ENCODE measurements at regions not wholly inside any gene's neighbourhood (a gene's known extent, or its start where the extent isn't known, plus 50 kb on each side); places are given as distances from the start of the nearest gene placed in this dataset.
"Not testable (repeated sequence)": the region's sequence is repeated elsewhere in the genome, so short reads cannot be mapped to it uniquely, and the experiment has no call there.

- Histone ChIP-seq H3K27ac (ENCODE audit: low read depth in 1 of 2, low read length in 1 of 2) (no peak overlapping the region), H3K4me1 (ENCODE audit: control insufficient read depth in 2 of 2, insufficient read depth in 2 of 2, low read length in 2 of 2) (peaks cover 7 to 15% of the 10 kb centered on the region in 2 donors), H3K9me3 (ENCODE audit: control insufficient read depth in 2 of 2, insufficient read depth in 1 of 2, low read length in 1 of 2) (peaks cover 0 to 2% of the 10 kb centered on the region in 2 donors), H3K27me3 (ENCODE audit: control insufficient read depth in 2 of 2, insufficient read depth in 1 of 2, low read length in 1 of 2) (no peaks in the 10 kb centered on the region), H3K36me3 (ENCODE audit: control insufficient read depth in 2 of 2, insufficient read depth in 2 of 2, low read length in 1 of 2) (no peaks in the 10 kb centered on the region), H3K4me3 (ENCODE audit: low read length in 2 of 2) (no peak overlapping the region)
- no peak for DNase-seq (ENCODE audit: low read depth in 6 of 9, low spot score in 9 of 9)
- WGBS = 98% methylated on average over 2 of the region's 2 CpGs
Observed at GRCh38 chr11:14585438-14585837, 58.2 kb upstream of the PDE3B start.

GRCh38 chr11:14587258-14587657 is 56.3 kb upstream of the PDE3B start:
- H3K4me3 ChIP-seq (ENCODE audit: low read length in 2 of 2) = no peak overlapping the region
- 90% methylated on average over 2 of the region's 2 CpGs for WGBS
- no peaks in the 10 kb centered on the region for H3K36me3 ChIP-seq (ENCODE audit: control insufficient read depth in 2 of 2, insufficient read depth in 2 of 2, low read length in 1 of 2)
- no peak for DNase-seq (ENCODE audit: low read depth in 6 of 9, low spot score in 9 of 9)
- H3K27ac ChIP-seq (ENCODE audit: low read depth in 1 of 2, low read length in 1 of 2) = no peak overlapping the region
- H3K9me3 ChIP-seq (ENCODE audit: control insufficient read depth in 2 of 2, insufficient read depth in 1 of 2, low read length in 1 of 2) = peaks cover 0 to 2% of the 10 kb centered on the region in 2 donors
- H3K4me1 ChIP-seq (ENCODE audit: control insufficient read depth in 2 of 2, insufficient read depth in 2 of 2, low read length in 2 of 2) = peaks cover 7 to 15% of the 10 kb centered on the region in 2 donors
- no peaks in the 10 kb centered on the region for H3K27me3 ChIP-seq (ENCODE audit: control insufficient read depth in 2 of 2, insufficient read depth in 1 of 2, low read length in 1 of 2)

DNA sequence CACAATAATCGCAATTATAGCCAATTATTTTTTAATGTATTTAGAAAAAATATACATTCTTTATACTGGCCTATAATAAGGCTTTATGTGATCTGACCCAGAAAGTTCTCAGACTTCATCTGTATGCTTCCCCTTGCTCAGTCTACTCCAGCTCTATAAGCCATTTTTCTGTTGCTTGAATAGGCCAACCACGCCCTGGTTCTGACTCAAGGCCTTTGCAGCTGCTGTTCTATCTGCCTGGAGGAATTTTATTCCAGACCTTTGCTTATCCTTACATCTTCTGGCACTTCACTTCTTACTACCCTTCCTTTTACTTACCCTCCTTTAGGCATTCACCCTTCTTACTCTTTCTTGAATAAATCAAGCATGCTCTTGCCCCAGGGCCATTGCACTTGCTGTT is 54.9 kb upstream of the PDE3B start:
- no peak overlapping the region for H3K4me3 ChIP-seq (ENCODE audit: low read length in 2 of 2)
- H3K36me3 ChIP-seq (ENCODE audit: control insufficient read depth in 2 of 2, insufficient read depth in 2 of 2, low read length in 1 of 2) = no peaks in the 10 kb centered on the region
- peaks cover 0 to 2% of the 10 kb centered on the region in 2 donors for H3K9me3 ChIP-seq (ENCODE audit: control insufficient read depth in 2 of 2, insufficient read depth in 1 of 2, low read length in 1 of 2)
- H3K27me3 ChIP-seq (ENCODE audit: control insufficient read depth in 2 of 2, insufficient read depth in 1 of 2, low read length in 1 of 2) = no peaks in the 10 kb centered on the region
- H3K4me1 ChIP-seq (ENCODE audit: control insufficient read depth in 2 of 2, insufficient read depth in 2 of 2, low read length in 2 of 2) = peaks cover 2 to 6% of the 10 kb centered on the region in 2 donors
- no peak for DNase-seq (ENCODE audit: low read depth in 6 of 9, low spot score in 9 of 9)
- WGBS = 95% methylated on average over 2 of the region's 2 CpGs
- no peak overlapping the region for H3K27ac ChIP-seq (ENCODE audit: low read depth in 1 of 2, low read length in 1 of 2)

DNA sequence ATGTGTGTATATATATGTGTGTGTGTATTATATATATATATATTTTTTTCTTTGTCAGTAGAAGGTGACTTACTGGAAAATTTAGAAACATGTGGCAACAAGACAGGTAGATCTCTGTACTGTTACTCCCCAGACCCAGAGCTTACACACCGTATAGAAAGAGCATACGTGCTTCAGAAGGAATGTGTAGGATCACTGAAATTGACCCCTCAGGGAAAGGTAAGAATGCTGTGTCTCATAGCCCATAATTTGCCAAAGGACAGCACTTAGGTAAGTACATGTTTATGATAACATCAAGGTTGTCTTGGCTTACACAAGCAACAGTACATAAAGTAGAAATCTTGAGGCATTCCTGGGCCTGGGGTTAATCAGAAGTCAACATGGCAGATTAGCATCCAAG is 54.2 kb upstream of the PDE3B start:
- H3K4me1 ChIP-seq (ENCODE audit: control insufficient read depth in 2 of 2, insufficient read depth in 2 of 2, low read length in 2 of 2) = peaks cover 0 to 3% of the 10 kb centered on the region in 2 donors
- no peak for DNase-seq (ENCODE audit: low read depth in 6 of 9, low spot score in 9 of 9)
- WGBS = 93% methylated on average over 2 of the region's 2 CpGs
- H3K36me3 ChIP-seq (ENCODE audit: control insufficient read depth in 2 of 2, insufficient read depth in 2 of 2, low read length in 1 of 2) = no peaks in the 10 kb centered on the region
- no peaks in the 10 kb centered on the region for H3K27me3 ChIP-seq (ENCODE audit: control insufficient read depth in 2 of 2, insufficient read depth in 1 of 2, low read length in 1 of 2)
- H3K27ac ChIP-seq (ENCODE audit: low read depth in 1 of 2, low read length in 1 of 2) = no peak overlapping the region
- H3K9me3 ChIP-seq (ENCODE audit: control insufficient read depth in 2 of 2, insufficient read depth in 1 of 2, low read length in 1 of 2) = peaks cover 0 to 2% of the 10 kb centered on the region in 2 donors
- no peak overlapping the region for H3K4me3 ChIP-seq (ENCODE audit: low read length in 2 of 2)

- not testable (repeated sequence) for H3K36me3 ChIP-seq (ENCODE audit: control insufficient read depth in 2 of 2, insufficient read depth in 2 of 2, low read length in 1 of 2); H3K27ac ChIP-seq (ENCODE audit: low read depth in 1 of 2, low read length in 1 of 2); H3K4me1 ChIP-seq (ENCODE audit: control insufficient read depth in 2 of 2, insufficient read depth in 2 of 2, low read length in 2 of 2); H3K27me3 ChIP-seq (ENCODE audit: control insufficient read depth in 2 of 2, insufficient read depth in 1 of 2, low read length in 1 of 2); DNase-seq (ENCODE audit: low read depth in 6 of 9, low spot score in 9 of 9); H3K9me3 ChIP-seq (ENCODE audit: control insufficient read depth in 2 of 2, insufficient read depth in 1 of 2, low read length in 1 of 2); H3K4me3 ChIP-seq (ENCODE audit: low read length in 2 of 2)
- WGBS = 95% methylated on average over 19 of the region's 19 CpGs
Observed at GRCh38 chr11:14591046-14591445, 52.6 kb upstream of the PDE3B start.

GRCh38 chr11:14593671-14594070 is 49.9 kb upstream of the PDE3B start:
- DNase-seq (ENCODE audit: low read depth in 6 of 9, low spot score in 9 of 9) = no peak
- Histone ChIP-seq H3K27me3 (ENCODE audit: control insufficient read depth in 2 of 2, insufficient read depth in 1 of 2, low read length in 1 of 2) (no peaks in the 10 kb centered on the region), H3K9me3 (ENCODE audit: control insufficient read depth in 2 of 2, insufficient read depth in 1 of 2, low read length in 1 of 2) (no peaks in the 10 kb centered on the region), H3K4me1 (ENCODE audit: control insufficient read depth in 2 of 2, insufficient read depth in 2 of 2, low read length in 2 of 2) (no peaks in the 10 kb centered on the region), H3K4me3 (ENCODE audit: low read length in 2 of 2) (no peak overlapping the region), H3K36me3 (ENCODE audit: control insufficient read depth in 2 of 2, insufficient read depth in 2 of 2, low read length in 1 of 2) (no peaks in the 10 kb centered on the region), H3K27ac (ENCODE audit: low read depth in 1 of 2, low read length in 1 of 2) (no peak overlapping the region)
- 100% methylated on average over 2 of the region's 2 CpGs for WGBS

Data from thymus (tissue), 11 donors.